ENCODE measurements at regions not wholly inside any gene's neighbourhood (a gene's known extent, or its start where the extent isn't known, plus 50 kb on each side); places are given as distances from the start of the nearest gene placed in this dataset.

DNA sequence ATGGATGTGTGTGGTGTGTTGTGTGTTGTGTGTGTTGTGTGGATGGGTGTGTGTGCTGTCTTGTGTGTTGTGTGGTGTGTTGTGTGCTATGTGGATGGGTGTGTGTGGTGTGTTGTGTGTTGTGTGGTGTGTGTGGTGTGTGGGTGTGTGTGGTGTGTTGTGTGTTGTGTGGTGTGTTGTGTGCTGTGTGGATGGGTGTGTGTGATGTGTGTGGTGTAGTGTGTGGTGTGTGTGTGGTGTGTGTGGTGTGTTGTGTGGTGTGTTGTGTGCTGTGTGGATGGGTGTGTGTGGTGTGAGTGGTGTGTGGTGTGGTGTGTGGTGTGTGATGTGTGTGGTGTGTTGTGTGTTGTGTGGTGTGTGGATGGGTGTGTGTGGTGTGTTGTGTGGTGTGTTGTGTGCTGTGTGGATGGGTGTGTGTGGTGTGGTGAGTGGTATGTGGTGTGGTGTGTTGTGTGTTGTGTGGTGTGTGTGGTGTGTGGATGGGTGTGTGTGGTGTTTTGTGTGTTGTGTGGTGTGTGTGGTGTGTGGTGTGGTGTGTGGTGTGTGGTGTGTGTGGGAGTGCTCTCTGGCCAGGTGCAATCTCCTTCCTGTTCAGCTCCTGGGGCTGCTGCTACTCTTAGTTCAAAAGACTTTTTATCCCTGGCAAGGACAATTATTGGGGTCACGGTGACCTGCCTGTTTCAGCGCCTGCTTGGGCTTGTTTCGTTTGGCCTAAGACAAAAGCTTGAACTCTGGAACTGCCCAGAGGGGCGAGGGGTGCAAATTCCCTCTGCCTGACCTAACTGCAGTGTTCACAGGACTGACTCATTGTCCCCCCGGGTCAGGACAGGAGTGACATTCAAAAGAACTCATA lies 101.1 kb downstream of the UBIAD1 start:
- Histone ChIP-seq H3K4me1 (no peaks in the 10 kb centered on the region), H3K27ac (no peak overlapping the region), H3K27me3 (peaks cover 0 to 18% of the 10 kb centered on the region in 2 donors), H3K4me3 (no peak overlapping the region), H3K36me3 (no peaks in the 10 kb centered on the region), H3K9me3 (no peaks in the 10 kb centered on the region)
- no peak for ATAC-seq
- intact Hi-C loops (cut with DNase I): no loop called here
- no peak for DNase-seq
- TF ChIP-seq, protein P1, sequence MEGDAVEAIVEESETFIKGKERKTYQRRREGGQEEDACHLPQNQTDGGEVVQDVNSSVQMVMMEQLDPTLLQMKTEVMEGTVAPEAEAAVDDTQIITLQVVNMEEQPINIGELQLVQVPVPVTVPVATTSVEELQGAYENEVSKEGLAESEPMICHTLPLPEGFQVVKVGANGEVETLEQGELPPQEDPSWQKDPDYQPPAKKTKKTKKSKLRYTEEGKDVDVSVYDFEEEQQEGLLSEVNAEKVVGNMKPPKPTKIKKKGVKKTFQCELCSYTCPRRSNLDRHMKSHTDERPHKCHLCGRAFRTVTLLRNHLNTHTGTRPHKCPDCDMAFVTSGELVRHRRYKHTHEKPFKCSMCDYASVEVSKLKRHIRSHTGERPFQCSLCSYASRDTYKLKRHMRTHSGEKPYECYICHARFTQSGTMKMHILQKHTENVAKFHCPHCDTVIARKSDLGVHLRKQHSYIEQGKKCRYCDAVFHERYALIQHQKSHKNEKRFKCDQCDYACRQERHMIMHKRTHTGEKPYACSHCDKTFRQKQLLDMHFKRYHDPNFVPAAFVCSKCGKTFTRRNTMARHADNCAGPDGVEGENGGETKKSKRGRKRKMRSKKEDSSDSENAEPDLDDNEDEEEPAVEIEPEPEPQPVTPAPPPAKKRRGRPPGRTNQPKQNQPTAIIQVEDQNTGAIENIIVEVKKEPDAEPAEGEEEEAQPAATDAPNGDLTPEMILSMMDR (IDR thresholded peaks at IDR 0.05): no peak

GRCh38 chr1:11374748-11375110 lies 101.7 kb downstream of the UBIAD1 start:
- DNase-seq (no peak), ATAC-seq (no peak)
- Histone ChIP-seq H3K4me1 (no peaks in the 10 kb centered on the region), H3K27me3 (peaks cover 0 to 22% of the 10 kb centered on the region in 2 donors), H3K27ac (no peak overlapping the region), H3K36me3 (no peaks in the 10 kb centered on the region), H3K4me3 (no peak overlapping the region), H3K9me3 (no peaks in the 10 kb centered on the region)
- intact Hi-C loops (cut with DNase I): no loop called here
- TF ChIP-seq, protein P1 (IDR thresholded peaks at IDR 0.05): no peak

GRCh38 chr1:11377001-11377583 lies 101.9 kb upstream of the DISP3 start:
- no peaks in the 10 kb centered on the region for H3K4me1 ChIP-seq
- H3K9me3 ChIP-seq: no peaks in the 10 kb centered on the region
- DNase-seq (no peak), ATAC-seq (no peak)
- H3K27me3 ChIP-seq: peaks cover 0 to 21% of the 10 kb centered on the region in 2 donors
- no peaks in the 10 kb centered on the region for H3K36me3 ChIP-seq
- no peak overlapping the region for H3K4me3 ChIP-seq
- intact Hi-C loops (cut with DNase I): no loop called here
- no peak overlapping the region for H3K27ac ChIP-seq
- TF ChIP-seq, protein P1 (IDR thresholded peaks at IDR 0.05): no peak

GRCh38 chr1:11377954-11378353 lies 101.0 kb upstream of the DISP3 start:
- ATAC-seq (no peak), DNase-seq (no peak)
- intact Hi-C loops (cut with DNase I): no loop called here
- Histone ChIP-seq H3K27ac (no peak overlapping the region), H3K4me3 (no peak overlapping the region), H3K9me3 (no peaks in the 10 kb centered on the region), H3K4me1 (no peaks in the 10 kb centered on the region), H3K27me3 (peaks cover 0 to 21% of the 10 kb centered on the region in 2 donors), H3K36me3 (no peaks in the 10 kb centered on the region)
- TF ChIP-seq, protein P1 (IDR thresholded peaks at IDR 0.05): no peak

GRCh38 chr1:11379851-11380250 lies 99.1 kb upstream of the DISP3 start:
- no peak for ATAC-seq
- TF ChIP-seq, protein P1 (IDR thresholded peaks at IDR 0.05): no peak
- intact Hi-C loops (cut with DNase I): no loop called here
- Histone ChIP-seq H3K36me3 (no peaks in the 10 kb centered on the region), H3K9me3 (no peaks in the 10 kb centered on the region), H3K27me3 (peaks cover 0 to 34% of the 10 kb centered on the region in 2 donors), H3K4me3 (no peak overlapping the region), H3K4me1 (no peaks in the 10 kb centered on the region), H3K27ac (no peak overlapping the region)
- no peak for DNase-seq

Measured in left lung (tissue), 4 donors.